GM19043 (cell line): ENCODE measurements at regions not wholly inside any gene's neighbourhood (a gene's known extent, or its start where the extent isn't known, plus 50 kb on each side); places are given as distances from the start of the nearest gene placed in this dataset.

Source experiments
- ATAC-seq: cut with Tn5 transposase; IDR thresholded peaks from one replicate; pipeline ENCODE4 v1.9.1; 2021; ENCODE audit warnings: low read depth; ENCODE audit not compliant: unreplicated experiment

DNA sequence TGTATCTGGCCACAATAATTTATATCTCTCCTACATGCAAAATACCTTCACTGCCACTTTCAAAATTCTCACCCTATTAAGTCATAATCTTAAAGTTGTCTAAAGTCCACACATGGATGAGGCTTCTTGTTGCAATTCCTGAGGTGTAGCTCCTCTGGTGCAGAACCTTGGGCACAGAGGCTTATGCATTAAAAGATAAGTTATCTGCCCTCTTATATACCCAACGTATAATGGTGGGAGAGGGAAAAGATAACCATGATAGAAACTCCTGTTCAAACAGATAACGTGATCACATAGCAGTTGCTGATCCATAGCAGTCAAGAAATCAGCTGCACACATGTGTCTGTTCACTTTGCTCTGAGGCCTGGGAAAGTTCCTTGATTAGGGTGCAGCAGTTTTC lies 1767.0 kb downstream of the MAT2B start:
- ATAC-seq = no peak

DNA sequence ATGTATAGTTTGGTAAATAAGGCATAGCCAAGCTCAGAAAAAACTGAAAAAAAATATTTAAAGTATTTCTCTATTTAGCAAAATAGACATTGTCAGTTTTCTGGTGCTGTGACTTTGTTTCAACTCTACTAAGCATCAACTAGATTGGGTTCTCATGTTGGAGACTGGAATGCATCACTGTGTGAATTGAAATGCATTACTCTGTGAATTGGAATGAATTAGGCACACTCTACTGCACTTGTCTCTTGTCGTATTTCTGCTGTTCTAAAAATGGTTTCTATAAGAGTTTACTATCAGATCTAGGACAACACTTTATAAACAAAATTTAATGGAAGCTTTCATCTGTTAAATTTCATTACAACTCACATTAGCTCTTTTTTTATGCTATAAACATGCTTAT lies 1772.2 kb downstream of the MAT2B start:
- ATAC-seq = no peak

DNA sequence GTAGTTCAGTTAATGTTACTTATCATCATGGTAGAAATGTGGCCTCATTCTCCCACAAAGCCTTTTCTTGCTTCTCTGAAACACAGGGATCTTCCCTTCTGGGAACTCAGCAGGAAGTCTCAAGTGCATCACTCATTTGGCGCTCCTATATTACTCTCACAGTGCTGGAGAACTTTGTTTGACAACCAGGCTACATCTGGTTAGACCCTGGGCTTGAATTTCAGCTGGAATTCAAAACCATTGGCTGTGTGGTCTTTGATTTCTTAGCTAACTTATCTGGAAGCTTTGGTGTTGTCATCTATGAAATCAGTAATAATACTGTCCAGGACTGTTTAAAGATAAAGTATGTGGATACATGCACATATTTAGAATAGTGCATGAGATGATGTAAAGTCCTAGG lies 1777.1 kb downstream of the MAT2B start:
- no peak for ATAC-seq

GRCh38 chr5:165286692-165287091 lies 1781.3 kb downstream of the MAT2B start:
- no peak for ATAC-seq

DNA sequence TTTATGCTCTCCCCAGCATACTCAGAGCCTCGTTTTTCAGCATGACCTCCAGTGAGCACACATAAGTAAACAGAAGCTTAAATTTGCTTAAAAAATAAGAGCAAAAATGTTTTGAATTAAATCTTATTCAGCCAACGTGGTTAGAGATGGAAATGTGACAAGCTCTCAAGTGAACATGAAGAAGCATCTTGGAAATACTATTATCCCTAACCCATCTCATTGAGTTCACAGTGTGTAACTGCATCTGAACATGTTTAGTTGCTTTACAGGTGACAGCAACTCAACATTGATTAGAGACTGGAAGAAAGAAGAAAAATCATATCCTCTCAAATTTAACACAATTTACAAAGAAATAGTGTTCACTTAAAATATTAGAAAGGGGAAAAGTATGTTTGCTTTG lies 1785.1 kb downstream of the MAT2B start:
- no peak for ATAC-seq

DNA sequence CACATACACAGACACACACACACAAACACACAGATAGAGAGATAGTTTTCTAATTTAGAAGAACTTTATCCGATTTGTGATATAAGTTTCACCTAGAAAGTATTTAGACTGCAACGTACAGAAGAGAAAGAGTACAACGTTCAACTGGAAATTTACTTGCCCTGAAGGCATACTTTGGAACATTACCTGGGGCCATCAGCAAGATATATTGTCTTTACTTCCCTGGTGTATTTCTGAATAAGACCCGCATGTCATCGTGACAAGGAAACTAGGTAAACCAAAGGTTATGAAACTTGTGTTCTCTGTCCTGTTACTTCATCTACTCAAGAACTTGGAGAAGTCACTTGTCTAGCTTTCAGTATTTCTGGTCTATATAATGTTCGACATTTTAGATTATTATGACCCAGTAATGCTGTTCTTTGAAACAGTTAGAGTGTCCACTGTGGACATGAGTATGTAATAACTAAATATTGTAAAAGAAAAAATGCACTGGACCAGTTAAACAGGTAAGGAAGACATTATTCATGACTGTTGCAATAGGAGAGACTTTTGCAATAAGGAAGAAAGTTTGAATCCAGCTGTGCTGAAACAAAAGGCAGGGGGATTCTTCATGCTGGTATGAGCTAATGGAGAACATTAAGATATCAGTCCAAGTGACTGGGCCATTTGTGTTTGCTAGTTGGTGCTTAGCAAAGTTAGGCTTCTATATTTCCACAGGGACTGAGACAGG lies 1791.1 kb downstream of the MAT2B start:
- ATAC-seq = no peak

GRCh38 chr5:165304193-165304827 lies 1798.9 kb downstream of the MAT2B start:
- ATAC-seq = no peak

GRCh38 chr5:165305596-165305995 lies 1800.2 kb downstream of the MAT2B start:
- ATAC-seq = no peak

DNA sequence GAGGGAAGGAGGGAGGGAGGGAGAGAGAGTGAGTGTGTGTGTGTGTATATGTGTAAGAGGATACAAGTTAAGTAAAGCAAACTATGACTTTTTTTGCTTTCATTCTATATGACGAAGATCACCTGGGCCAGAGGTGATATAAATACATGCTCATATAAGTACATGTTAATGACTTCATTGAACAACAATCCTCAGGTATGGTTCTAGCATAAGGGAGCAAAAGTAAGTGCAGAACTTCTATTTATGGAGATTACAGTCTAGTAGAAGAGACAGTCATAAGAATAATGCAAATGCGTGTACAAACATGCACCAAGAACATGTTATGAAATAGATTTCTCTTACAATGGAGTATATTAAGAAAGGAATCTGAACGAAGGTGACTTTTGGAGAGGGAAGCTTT lies 1804.0 kb downstream of the MAT2B start:
- no peak for ATAC-seq

- ATAC-seq = no peak
Measured at GRCh38 chr5:165310031-165310430, 1804.6 kb downstream of the MAT2B start.

DNA sequence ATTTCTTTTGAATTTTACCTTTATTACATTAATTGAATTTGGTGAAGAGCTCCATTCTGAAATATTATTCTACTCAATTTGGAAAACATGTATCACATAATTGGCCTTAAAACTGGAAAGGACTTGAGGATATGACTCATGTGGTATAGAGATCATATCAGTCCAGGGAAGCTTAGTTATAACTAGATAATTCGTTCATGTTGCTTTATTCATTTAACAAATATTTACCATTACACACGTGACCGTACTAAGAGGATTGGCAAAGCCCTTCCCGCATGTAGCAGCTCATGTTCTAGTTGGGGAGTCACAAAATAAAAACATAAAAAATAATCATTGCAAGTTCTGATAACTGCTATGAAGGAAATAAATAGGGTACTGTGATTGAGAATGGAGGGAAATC lies 1816.5 kb downstream of the MAT2B start:
- ATAC-seq = no peak

- no peak for ATAC-seq
Measured at GRCh38 chr5:165325221-165325620, 1819.8 kb downstream of the MAT2B start.

DNA sequence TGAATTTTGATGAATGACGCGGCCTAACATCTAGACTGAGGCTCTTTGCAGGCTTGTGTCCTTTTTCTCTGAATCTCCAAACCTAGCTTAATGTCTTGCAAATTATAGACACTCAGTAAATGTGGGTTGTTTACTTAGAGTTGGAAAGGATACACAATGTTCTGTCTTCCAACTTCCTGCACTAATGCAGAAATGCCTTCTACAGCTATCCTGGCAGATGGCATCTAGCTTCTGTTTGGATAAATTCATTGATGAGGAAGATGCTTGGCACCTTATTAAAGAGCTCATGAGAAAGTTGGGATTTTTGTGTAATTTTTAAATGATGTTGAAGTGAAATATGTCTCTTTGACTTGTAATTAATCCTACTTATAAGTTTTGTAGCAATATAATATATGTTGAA lies 1822.2 kb downstream of the MAT2B start:
- no peak for ATAC-seq

GRCh38 chr5:165328846-165329245 lies 1823.4 kb downstream of the MAT2B start:
- ATAC-seq = no peak

GRCh38 chr5:165333623-165334022 lies 1828.2 kb downstream of the MAT2B start:
- ATAC-seq = no peak

DNA sequence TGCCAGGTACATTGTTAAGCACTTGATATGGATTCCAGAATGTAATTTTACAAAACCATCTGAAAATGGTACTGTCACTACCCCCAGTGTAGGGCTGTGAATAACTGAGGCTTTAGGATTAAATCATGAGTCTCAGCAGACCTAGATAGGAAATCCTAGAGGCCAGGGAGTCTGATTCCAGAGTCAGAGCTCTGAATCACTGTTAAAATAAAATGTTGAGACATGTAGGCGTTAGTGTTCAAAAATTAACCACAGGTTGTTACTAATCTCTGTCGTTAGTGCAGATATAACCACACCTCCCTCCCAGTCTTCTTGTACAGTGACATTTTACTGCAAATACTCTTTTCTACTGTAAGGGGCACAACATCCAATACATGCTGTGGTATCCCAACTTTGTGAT lies 1828.8 kb downstream of the MAT2B start:
- no peak for ATAC-seq

DNA sequence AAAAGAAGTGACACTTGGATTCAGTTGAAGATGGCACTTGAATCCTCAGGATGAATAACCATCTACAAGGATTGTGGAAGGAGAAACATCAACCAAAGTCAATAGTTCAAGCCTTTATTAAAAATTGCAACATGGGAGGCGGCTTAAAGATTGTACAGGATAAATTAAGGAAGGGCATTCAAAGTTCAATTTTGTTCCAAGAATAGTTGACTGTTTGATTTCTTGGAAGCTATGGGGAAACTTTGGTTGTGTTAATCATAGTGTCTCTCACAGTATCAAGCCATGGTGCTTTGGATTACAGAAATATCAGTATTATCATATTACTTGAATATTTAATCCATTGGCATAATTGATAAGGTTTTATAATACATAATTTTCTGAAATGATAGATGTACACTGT lies 1844.3 kb downstream of the MAT2B start:
- ATAC-seq = no peak

- ATAC-seq = no peak
Measured at GRCh38 chr5:165351342-165351741, 1845.9 kb downstream of the MAT2B start.

GRCh38 chr5:165360366-165360765 lies 1854.9 kb downstream of the MAT2B start:
- ATAC-seq = no peak

DNA sequence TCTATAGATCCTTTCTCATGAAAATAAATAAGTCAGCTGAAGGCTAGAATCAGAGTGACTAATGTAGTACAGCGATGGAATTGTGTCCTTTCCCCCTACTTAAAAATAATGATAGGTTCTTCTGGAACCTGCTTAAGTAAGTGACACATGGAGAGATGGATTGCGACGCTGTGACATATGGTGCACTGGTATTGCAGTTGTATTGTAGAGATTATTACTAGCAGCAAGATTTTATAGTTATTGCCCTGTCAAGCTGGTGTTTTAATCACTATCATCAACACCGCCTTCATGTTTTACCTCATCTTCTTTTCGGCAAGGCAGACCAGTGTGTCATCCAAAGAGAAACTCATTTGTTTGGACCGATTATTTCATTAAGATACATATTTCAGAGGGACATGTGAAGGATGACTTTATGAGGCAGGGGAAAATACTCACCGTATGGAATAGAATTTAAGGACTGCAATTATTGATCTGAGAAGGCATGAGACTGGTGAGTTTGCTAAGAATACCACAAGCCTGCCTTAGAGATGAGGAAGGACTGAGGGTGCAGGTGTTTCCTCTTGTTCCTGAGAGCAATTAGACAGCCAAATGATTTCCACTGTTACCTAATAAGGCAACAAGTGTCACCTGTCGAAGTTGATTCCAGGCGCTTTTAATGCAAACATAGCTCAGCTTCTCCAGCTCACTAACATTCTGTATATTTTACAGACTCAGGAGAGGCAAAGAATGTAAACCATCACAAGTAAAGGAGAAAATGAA lies 1855.5 kb downstream of the MAT2B start:
- ATAC-seq = no peak

GRCh38 chr5:165370233-165370632 lies 1864.8 kb downstream of the MAT2B start:
- no peak for ATAC-seq

DNA sequence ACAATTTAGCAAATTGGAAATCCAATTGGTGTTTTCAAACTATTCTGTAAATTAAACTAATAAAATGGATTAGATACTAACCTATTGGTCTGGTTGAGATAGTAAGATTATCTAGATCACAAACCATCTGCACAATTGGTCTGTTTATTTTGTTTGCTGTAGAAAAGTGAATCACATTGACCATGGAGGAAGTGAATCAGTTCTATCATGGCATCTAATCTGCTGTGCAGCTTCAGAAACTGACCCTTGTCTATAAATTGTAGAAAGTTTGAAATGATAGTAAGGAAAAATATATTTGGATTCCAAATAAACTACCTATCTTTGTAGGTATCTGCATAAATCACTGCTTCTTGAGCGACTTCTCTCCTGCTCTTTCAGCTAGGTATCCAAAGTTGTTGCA lies 1865.4 kb downstream of the MAT2B start:
- ATAC-seq = no peak
